ENCODE measurements at regions not wholly inside any gene's neighbourhood (a gene's known extent, or its start where the extent isn't known, plus 50 kb on each side); places are given as distances from the start of the nearest gene placed in this dataset.

- H3K27ac ChIP-seq = no peak overlapping the region
- no peak overlapping the region for H3K4me3 ChIP-seq
- no peaks in the 10 kb centered on the region for H3K4me1 ChIP-seq
- H3K36me3 ChIP-seq = no peaks in the 10 kb centered on the region
- no peaks in the 10 kb centered on the region for H3K9me3 ChIP-seq
- no peak for DNase-seq
- ATAC-seq = no peak
- intact Hi-C loops (cut with DNase I) = no loop called here
- no peaks in the 10 kb centered on the region for H3K27me3 ChIP-seq (ENCODE audit: low read depth)
- TF ChIP-seq CTCF (IDR thresholded peaks at IDR 0.05) = no peak
Measured at GRCh38 chr12:4201333-4202100, 72.0 kb upstream of the CCND2 start.

- ATAC-seq (no peak), DNase-seq (no peak)
- Histone ChIP-seq H3K4me3 (no peak overlapping the region), H3K36me3 (no peaks in the 10 kb centered on the region), H3K27me3 (ENCODE audit: low read depth) (no peaks in the 10 kb centered on the region), H3K27ac (no peak overlapping the region), H3K4me1 (no peaks in the 10 kb centered on the region), H3K9me3 (no peaks in the 10 kb centered on the region)
- intact Hi-C loops (cut with DNase I) = no loop called here
- no peak for TF ChIP-seq CTCF (IDR thresholded peaks at IDR 0.05)
Measured at GRCh38 chr12:4197922-4198763, 75.4 kb upstream of the CCND2 start.

- ATAC-seq (no peak), DNase-seq (no peak)
- H3K27ac ChIP-seq = no peak overlapping the region
- intact Hi-C loops (cut with DNase I) = no loop called here
- H3K27me3 ChIP-seq (ENCODE audit: low read depth) = no peaks in the 10 kb centered on the region
- no peaks in the 10 kb centered on the region for H3K4me1 ChIP-seq
- no peaks in the 10 kb centered on the region for H3K36me3 ChIP-seq
- TF ChIP-seq CTCF (IDR thresholded peaks at IDR 0.05) = no peak
- H3K4me3 ChIP-seq = no peak overlapping the region
- no peaks in the 10 kb centered on the region for H3K9me3 ChIP-seq
Measured at GRCh38 chr12:4196805-4197420, 76.6 kb upstream of the CCND2 start.

GRCh38 chr12:4194668-4195067 lies 78.9 kb upstream of the CCND2 start:
- TF ChIP-seq CTCF (IDR thresholded peaks at IDR 0.05) = no peak
- Histone ChIP-seq H3K4me1 (no peaks in the 10 kb centered on the region), H3K9me3 (no peaks in the 10 kb centered on the region), H3K4me3 (no peak overlapping the region), H3K27me3 (ENCODE audit: low read depth) (no peaks in the 10 kb centered on the region), H3K27ac (no peak overlapping the region), H3K36me3 (no peaks in the 10 kb centered on the region)
- intact Hi-C loops (cut with DNase I) = no loop called here
- no peak for DNase-seq
- ATAC-seq = no peak

- H3K4me3 ChIP-seq = no peak overlapping the region
Measured at GRCh38 chr12:4193821-4194220, 79.7 kb upstream of the CCND2 start.

More at GRCh38 chr12:4193821-4194220, 79.7 kb upstream of the CCND2 start:
- Histone ChIP-seq H3K27me3 (ENCODE audit: low read depth) (no peaks in the 10 kb centered on the region), H3K4me1 (no peaks in the 10 kb centered on the region), H3K9me3 (no peaks in the 10 kb centered on the region), H3K27ac (no peak overlapping the region), H3K36me3 (no peaks in the 10 kb centered on the region)
- intact Hi-C loops (cut with DNase I) = no loop called here
- ATAC-seq = no peak
- no peak for DNase-seq
- no peak for TF ChIP-seq CTCF (IDR thresholded peaks at IDR 0.05)
